Nephron progenitor cell (in vitro differentiated cells): ENCODE measurements at regions not wholly inside any gene's neighbourhood (a gene's known extent, or its start where the extent isn't known, plus 50 kb on each side); places are given as distances from the start of the nearest gene placed in this dataset.

Experiments
- DNase-seq: peaks from one replicate; pipeline ENCODE4 v3.0.0; 2021
- H3K27ac Mint-ChIP-seq: 2 replicates; pipeline ENCODE4 v1.8.0; 2021; ENCODE audit warnings: mild to moderate bottlenecking, moderate library complexity, mixed read lengths
- H3K27me3 Mint-ChIP-seq: 2 replicates; pipeline ENCODE4 v1.8.0; 2021; ENCODE audit warnings: mild to moderate bottlenecking, low read depth, mixed read lengths; ENCODE audit not compliant: poor library complexity
- H3K36me3 Mint-ChIP-seq: 2 replicates; pipeline ENCODE4 v1.8.0; 2021; ENCODE audit warnings: low read depth, mixed read lengths
- H3K4me1 Mint-ChIP-seq: 2 replicates; pipeline ENCODE4 v1.8.0; 2021; ENCODE audit warnings: mixed read lengths
- H3K4me3 Mint-ChIP-seq: 2 replicates; pipeline ENCODE4 v1.8.0; 2021; ENCODE audit warnings: mild to moderate bottlenecking, moderate library complexity, mixed read lengths
- H3K9me3 Mint-ChIP-seq: 2 replicates; pipeline ENCODE4 v1.8.0; 2021; ENCODE audit warnings: mild to moderate bottlenecking, moderate library complexity, mixed read lengths
- TF ChIP-seq, protein P1 (sequence below): fragments of 200-600 bp; sonication (generic); IDR thresholded peaks from 2 replicates; pipeline ENCODE4 v1.5.0; 2021; ENCODE audit warnings: antibody characterized with exemption

DNA sequence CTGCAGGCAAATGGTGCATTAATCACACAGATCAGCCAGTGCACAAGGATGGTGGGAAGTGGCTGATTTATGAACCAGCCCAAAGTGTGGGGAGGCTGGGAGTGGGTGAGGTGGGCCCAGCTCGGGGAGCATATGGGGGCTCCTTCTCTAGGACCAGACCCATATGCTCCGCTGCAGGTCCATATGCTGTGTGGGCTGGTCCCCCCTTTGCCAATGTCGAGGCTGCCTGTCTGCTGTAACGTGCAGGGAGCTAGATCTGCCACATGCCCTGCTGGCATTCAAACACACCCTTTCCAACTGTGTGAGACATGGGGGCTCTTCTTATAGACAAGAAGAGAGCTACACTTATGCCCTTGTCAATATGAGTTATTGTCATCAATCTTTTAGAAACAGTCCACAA lies 566.3 kb downstream of the DHX35 start:
- Mint-ChIP-seq H3K4me3 (no peak overlapping the region), H3K27ac (no peak overlapping the region), H3K4me1 (peaks cover 55% of the 10 kb centered on the region), H3K27me3 (peaks cover 3% of the 10 kb centered on the region), H3K9me3 (no peaks in the 10 kb centered on the region), H3K36me3 (no peaks in the 10 kb centered on the region)
- DNase-seq, result no peak
- TF ChIP-seq, protein P1, sequence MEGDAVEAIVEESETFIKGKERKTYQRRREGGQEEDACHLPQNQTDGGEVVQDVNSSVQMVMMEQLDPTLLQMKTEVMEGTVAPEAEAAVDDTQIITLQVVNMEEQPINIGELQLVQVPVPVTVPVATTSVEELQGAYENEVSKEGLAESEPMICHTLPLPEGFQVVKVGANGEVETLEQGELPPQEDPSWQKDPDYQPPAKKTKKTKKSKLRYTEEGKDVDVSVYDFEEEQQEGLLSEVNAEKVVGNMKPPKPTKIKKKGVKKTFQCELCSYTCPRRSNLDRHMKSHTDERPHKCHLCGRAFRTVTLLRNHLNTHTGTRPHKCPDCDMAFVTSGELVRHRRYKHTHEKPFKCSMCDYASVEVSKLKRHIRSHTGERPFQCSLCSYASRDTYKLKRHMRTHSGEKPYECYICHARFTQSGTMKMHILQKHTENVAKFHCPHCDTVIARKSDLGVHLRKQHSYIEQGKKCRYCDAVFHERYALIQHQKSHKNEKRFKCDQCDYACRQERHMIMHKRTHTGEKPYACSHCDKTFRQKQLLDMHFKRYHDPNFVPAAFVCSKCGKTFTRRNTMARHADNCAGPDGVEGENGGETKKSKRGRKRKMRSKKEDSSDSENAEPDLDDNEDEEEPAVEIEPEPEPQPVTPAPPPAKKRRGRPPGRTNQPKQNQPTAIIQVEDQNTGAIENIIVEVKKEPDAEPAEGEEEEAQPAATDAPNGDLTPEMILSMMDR, result no peak

DNA sequence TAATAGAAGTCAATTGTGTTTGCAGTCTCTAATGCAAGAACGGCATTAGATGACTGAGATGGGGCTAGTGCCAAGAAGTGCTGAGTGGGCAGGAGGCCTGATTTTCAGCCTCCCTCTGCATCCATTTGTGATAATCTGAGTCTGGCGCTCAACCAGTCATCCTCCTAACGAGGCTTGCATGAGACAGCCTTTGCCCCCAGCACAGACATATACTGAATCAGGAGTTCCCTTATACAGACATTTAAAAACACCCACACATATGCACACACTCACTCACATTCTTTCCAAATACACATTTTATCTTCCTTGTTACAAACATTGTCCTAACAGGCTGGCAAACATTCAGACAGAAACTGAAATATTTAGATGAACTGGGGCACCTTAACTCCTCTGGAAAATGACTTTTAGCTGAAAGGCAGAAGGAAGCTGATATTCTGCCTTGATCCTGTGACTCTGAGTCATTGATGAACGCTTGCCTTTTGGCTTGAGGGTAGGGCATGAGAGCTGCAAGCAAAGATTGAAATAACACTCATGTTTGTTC lies 562.3 kb downstream of the DHX35 start:
- no peak for DNase-seq
- peaks cover 18% of the 10 kb centered on the region for H3K4me1 Mint-ChIP-seq
- H3K27ac Mint-ChIP-seq, result no peak overlapping the region
- TF ChIP-seq, protein P1, result no peak
- H3K4me3 Mint-ChIP-seq, result no peak overlapping the region
- H3K36me3 Mint-ChIP-seq, result no peaks in the 10 kb centered on the region
- no peaks in the 10 kb centered on the region for H3K9me3 Mint-ChIP-seq
- H3K27me3 Mint-ChIP-seq, result peaks cover 4% of the 10 kb centered on the region

DNA sequence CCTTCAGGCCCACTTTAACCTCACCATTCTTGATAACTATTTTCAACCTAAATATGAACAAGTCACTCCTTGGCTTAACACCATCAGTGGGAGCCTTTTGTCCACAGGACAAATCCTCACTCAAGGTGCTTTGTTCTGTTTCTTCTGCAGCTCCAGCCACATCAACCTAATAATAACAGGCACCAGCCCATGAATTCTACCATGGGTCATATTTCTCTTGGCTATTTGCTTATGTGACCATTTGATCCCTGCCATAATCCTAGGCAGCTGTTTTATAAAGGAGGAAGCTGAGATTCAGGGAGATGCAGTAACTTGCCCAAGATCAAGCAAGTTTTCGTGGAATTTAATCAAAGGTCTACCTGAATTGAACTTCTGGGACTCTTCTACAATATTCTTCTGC lies 561.3 kb downstream of the DHX35 start:
- no peaks in the 10 kb centered on the region for H3K9me3 Mint-ChIP-seq
- H3K4me1 Mint-ChIP-seq, result peaks cover 9% of the 10 kb centered on the region
- DNase-seq, result no peak
- TF ChIP-seq, protein P1, result no peak
- H3K4me3 Mint-ChIP-seq, result no peak overlapping the region
- no peaks in the 10 kb centered on the region for H3K36me3 Mint-ChIP-seq
- H3K27ac Mint-ChIP-seq, result no peak overlapping the region
- H3K27me3 Mint-ChIP-seq, result peaks cover 7% of the 10 kb centered on the region

DNA sequence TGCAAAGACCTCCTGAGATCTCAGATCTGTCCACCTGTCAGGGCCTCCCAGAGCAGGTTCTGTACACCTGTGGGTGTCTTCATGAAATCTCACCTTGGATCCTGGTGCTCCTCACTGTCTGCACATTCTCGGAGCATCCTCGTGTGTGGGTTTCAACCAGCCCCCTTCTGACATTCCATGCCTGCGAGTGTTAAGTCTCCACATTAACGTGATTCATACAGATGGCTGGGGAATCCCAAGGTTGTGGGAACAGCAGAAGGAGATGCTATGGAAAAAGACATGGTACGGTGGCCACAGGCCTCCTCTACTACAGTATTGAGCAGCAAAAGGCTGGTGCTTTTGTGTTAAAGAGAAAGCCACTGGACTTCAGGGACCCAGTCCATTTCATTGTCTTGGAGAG lies 556.5 kb downstream of the DHX35 start:
- H3K36me3 Mint-ChIP-seq, result no peaks in the 10 kb centered on the region
- H3K4me3 Mint-ChIP-seq, result no peak overlapping the region
- DNase-seq, result no peak
- TF ChIP-seq, protein P1, result no peak
- no peak overlapping the region for H3K27ac Mint-ChIP-seq
- no peaks in the 10 kb centered on the region for H3K9me3 Mint-ChIP-seq
- H3K27me3 Mint-ChIP-seq, result peaks cover 11% of the 10 kb centered on the region
- no peaks in the 10 kb centered on the region for H3K4me1 Mint-ChIP-seq

DNA sequence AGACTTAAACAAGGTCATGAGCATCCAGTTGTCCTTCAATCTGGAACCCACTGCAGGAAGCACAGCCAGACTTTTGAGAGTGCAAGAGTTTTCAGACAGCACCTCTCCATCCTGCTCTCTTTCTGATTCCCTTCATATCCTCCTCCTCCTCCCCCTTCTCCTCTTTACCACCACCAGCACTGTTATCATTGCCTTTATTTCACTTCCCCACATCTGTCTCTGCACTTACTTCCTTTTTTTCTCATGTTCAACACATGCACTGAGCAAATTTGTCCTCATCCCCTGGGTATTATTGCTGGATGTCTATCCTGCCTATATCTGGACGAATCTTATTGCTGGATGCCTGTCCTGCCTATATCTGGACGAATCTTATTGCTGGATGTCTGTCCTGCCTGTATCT lies 554.8 kb downstream of the DHX35 start:
- DNase-seq, result no peak
- TF ChIP-seq, protein P1, result no peak
- Mint-ChIP-seq H3K4me1 (no peaks in the 10 kb centered on the region), H3K27ac (no peak overlapping the region), H3K36me3 (no peaks in the 10 kb centered on the region), H3K4me3 (no peak overlapping the region), H3K9me3 (no peaks in the 10 kb centered on the region), H3K27me3 (peaks cover 11% of the 10 kb centered on the region)

DNA sequence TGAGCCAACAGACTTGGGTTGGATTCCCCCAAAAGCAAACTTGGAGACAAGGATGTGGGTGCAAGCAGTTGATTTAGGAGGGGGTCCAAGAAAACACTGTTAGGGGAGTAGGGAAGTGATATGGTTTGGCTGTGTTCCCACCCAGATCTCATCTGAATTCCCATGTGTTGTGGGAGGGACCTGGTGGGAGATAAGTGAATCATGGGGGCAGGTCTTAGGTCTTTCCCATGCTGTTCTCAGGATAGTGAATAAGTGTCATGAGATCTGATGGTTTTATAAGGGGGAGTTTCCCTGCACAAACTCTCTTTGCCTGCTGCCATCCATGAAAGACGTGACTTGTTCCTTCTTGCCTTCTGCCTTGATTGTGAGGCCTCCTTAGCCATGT lies 542.6 kb downstream of the DHX35 start:
- Mint-ChIP-seq H3K4me1 (peaks cover 26% of the 10 kb centered on the region), H3K36me3 (no peaks in the 10 kb centered on the region), H3K27me3 (peaks cover 7% of the 10 kb centered on the region), H3K9me3 (peaks cover 10% of the 10 kb centered on the region), H3K4me3 (no peak overlapping the region), H3K27ac (no peak overlapping the region)
- TF ChIP-seq, protein P1, result no peak
- DNase-seq, result no peak
